GM12874 (cell line): ENCODE measurements at regions not wholly inside any gene's neighbourhood (a gene's known extent, or its start where the extent isn't known, plus 50 kb on each side); places are given as distances from the start of the nearest gene placed in this dataset.

Experiments used
- TF ChIP-seq, protein P1 (sequence below): IDR thresholded peaks from 2 replicates; pipeline ENCODE4 v1.5.1; 2011; ENCODE audit warnings: low read depth, mild to moderate bottlenecking, control low read depth, low read length, moderate library complexity; ENCODE audit not compliant: insufficient read depth

DNA sequence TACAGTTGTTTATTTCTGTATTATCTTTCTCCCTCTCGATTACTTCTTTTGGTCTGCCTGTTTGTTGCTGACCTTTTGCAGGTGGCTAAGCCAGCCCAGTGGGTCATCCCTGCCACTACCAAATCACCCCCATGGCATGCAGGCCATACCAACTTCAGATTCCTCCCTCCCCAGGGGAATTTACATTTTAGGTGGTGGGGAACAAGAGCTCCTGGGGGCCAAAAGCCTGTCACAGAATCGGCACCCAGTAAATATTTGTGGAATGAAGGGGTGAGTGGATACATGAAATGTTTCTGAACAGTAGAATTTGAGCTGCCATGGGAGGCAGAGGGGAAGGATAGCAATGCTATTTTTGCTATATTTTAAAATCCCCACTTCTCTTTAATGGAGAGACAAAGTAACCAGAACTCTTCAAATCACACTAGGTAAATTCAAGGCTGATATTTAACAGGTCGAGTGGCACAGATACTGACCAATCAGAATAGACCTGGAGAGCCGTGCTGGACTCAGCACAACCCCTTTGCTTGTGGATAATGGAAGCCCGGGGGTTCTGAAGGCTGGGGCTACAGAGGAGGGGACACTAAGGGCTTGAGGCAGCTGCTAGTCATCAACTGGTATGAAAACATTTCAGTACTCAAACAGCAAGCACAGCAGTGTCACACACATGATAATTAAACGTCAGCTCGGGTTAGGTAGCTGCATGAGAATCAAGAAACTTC lies 54.3 kb upstream of the SMAD3 start:
- TF ChIP-seq, protein P1, sequence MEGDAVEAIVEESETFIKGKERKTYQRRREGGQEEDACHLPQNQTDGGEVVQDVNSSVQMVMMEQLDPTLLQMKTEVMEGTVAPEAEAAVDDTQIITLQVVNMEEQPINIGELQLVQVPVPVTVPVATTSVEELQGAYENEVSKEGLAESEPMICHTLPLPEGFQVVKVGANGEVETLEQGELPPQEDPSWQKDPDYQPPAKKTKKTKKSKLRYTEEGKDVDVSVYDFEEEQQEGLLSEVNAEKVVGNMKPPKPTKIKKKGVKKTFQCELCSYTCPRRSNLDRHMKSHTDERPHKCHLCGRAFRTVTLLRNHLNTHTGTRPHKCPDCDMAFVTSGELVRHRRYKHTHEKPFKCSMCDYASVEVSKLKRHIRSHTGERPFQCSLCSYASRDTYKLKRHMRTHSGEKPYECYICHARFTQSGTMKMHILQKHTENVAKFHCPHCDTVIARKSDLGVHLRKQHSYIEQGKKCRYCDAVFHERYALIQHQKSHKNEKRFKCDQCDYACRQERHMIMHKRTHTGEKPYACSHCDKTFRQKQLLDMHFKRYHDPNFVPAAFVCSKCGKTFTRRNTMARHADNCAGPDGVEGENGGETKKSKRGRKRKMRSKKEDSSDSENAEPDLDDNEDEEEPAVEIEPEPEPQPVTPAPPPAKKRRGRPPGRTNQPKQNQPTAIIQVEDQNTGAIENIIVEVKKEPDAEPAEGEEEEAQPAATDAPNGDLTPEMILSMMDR = no peak

DNA sequence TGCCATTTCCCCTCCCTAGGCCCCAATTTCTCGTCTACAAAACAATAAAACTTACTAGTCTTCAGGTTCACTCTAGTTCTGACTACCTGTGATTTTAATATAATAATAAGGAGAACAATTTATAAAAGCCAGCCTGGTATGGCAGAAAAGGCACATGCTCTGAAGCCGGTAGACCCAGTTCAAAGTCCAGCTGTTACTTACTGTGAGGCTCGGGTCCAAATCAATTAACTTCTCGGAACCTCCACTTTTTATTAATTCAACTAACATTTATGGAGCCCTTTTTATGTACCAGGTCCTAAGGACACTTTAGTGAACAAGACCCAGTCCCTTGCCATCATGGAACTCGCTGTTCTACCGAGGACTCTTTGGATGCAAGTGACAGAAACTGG lies 53.8 kb upstream of the SMAD3 start:
- TF ChIP-seq, protein P1 = no peak

GRCh38 chr15:67013696-67014095 lies 51.7 kb upstream of the SMAD3 start:
- TF ChIP-seq, protein P1 = no peak
